CD4-positive, alpha-beta T cell treated with Interleukin-15 for 4 hours (primary cell): ENCODE measurements at regions not wholly inside any gene's neighbourhood (a gene's known extent, or its start where the extent isn't known, plus 50 kb on each side); places are given as distances from the start of the nearest gene placed in this dataset.
"Not testable (repeated sequence)": the region's sequence is repeated elsewhere in the genome, so short reads cannot be mapped to it uniquely, and the experiment has no call there.

Experiments
- DNase-seq: peaks from one replicate; pipeline ENCODE4 v3.0.0-alpha.2; 2020; ENCODE audit warnings: low spot score

DNA sequence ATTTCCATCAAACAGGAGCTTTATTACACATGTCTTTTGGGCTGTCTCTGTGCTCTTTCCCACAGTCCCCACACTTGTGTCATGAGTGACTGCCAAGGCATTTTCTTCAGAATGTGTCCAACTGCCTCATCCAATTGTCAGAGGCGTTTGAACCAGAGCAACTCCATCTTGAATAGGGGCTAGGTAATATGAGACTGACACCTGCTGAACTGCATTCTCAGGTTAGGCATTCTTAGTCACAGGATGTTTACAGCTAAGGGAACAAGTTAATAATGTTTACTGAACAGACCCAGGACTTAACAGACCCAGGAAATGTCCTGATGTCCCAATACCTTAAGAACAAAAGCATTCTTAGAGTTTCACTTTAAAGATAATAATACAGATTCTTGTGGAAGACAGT, 595.5 kb downstream of the REEP3 start:
- DNase-seq: no peak

DNA sequence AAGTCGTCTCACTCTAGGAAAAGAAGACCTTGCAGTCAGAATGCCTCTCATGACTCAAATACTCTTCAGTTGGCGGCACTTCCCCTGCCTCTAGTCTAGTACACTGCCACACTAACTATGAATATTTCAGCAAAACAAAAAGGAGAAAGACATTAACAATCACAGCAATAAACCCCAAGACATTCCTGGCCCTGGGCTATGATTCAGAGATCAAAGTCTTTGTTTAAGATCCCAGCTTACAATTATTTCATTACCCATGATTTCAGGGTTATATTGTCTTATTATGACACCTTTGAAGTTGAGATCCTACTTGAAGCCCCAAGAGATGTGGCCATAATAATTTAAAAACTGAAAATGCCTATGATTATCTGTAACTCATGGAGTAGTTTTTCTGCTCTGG, 597.5 kb downstream of the REEP3 start:
- DNase-seq: no peak

DNA sequence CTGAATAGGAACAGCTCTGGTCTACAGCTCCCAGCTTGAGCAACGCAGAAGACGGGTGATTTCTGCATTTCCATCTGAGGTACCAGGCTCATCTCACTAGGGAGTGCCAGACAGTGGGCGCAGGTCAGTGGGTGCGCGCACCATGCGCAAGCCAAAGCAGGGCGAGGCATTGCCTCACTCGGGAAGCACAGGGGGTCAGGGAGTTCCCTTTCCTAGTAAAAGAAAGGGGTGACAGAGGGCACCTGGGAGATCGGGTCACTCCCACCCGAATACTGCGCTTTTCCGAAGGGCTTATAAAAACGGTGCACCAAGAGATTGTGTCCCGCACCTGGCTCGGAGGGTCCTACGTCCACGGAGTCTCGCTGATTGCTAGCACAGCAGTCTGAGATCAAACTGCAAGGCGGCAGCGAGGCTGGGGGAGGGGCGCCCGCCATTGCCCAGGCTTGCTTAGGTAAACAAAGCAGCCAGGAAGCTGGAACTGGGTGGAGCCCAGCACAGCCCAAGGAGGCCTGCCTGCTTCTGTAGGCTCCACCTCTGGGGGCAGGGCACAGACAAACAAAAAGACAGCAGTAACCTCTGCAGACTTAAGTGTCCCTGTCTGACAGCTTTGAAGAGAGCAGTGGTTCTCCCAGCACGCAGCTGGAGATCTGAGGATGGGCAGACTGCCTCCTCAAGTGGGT, 599.2 kb downstream of the REEP3 start:
- not testable (repeated sequence) for DNase-seq

DNA sequence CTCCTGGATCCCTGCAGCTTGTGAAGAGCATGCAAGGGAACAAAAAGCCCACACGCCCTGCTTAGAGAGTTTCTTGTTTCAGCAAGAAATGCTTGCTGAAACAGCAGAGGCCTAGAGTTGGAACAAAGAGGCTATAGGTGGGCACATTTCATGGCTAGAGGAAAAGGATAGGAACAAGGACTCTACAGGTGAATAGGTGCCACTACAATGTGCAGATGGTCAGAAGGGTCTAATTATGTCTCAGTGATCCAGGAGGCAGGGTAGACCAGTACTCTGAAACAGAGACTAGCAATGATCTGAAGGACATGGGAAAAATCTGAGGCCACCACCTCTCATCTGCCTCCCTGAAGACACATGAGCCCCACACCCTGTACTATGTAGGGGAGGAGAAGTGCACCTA, 609.0 kb downstream of the REEP3 start:
- DNase-seq: no peak

DNA sequence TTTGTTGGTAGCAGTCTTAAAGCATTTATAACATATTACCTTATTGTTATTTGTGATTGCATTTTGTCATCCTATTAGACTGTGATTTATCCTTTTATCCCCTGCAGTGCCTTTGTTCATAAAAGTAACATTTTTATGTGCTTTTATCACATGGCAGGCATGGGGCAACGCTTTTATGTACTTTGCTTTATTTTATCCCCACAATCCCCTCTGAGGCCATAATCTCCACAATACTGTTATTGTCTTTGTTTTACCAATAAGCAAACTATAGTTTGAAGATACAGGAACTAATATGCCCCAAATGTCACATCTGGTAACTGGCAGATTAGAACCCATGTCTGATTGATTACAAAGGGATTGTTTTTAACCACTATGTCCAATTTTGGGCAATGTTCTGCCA, 613.5 kb downstream of the REEP3 start:
- DNase-seq: no peak

DNA sequence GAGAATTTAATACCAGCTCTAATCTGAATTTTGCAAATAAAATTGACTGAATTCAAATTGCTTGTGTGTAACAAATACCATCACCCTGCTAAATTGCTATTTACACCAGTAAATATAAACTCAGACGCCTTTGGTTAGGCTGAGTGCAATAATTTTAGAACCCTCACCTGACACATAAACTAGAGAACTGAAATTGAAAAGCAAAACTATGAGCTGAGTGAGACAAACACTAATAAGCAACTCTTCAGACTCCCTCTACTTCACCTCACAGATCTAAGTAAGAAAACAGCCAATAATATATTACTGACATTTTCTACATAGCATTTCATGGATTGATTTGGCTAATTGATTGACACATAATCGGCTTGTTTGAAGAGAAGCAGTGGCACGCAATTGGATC, 621.2 kb downstream of the REEP3 start:
- DNase-seq: no peak

DNA sequence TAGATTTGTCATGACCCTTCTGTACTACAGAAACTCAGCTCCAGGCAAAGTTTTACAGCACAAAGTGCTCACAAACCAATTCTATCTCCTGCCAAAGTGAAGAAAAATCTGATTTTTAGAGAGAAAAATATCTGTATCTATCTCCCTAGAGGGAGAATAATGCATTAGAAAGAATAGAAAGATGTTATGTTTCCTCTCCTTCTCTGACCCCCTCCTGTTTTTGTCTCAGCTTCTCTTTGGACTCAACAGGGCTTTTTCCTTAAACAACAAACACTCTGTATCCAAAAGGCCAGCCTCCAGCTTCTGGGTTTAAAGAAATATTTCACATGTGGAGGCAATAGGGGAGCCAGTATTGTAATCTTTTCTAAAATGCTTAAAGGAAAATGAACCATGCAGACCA, 627.4 kb downstream of the REEP3 start:
- DNase-seq: no peak

DNA sequence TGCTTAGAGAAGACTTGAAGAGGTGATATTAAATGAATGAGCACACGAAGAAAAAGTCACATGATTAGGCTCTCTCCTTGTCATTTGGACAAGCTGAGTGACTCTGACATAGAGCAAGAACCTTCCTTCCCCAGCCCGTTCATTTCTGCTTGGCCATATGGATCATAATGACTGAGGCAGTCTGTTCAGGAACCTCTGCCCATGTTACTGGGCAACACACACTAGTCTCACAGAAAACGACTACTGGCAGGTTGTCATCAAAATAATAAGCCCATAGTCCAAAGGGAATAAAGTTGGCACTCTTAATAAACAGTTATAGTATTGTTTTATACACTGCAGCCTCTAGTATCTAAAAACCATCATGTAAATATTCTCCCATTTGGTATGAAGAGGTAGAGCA, 635.0 kb downstream of the REEP3 start:
- no peak for DNase-seq

DNA sequence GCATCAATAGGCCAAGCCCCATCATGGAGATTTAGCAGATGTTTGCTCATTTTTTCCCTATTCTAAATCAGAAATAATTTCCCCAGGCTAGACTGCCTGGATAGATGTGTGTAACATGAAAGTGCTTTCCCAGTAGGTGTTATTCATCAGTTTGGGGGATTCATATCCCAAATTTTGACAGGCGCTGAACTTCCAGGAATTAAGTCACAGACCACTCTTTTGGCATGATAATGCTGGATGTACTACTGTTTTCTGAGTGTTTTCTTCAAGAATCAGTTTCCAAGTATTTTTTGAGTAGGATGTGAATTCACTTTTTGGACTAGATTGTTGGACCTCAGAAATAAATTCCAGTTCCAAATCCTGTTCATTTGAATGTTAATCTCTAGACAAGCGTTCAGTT, 637.4 kb downstream of the REEP3 start:
- DNase-seq: no peak

DNA sequence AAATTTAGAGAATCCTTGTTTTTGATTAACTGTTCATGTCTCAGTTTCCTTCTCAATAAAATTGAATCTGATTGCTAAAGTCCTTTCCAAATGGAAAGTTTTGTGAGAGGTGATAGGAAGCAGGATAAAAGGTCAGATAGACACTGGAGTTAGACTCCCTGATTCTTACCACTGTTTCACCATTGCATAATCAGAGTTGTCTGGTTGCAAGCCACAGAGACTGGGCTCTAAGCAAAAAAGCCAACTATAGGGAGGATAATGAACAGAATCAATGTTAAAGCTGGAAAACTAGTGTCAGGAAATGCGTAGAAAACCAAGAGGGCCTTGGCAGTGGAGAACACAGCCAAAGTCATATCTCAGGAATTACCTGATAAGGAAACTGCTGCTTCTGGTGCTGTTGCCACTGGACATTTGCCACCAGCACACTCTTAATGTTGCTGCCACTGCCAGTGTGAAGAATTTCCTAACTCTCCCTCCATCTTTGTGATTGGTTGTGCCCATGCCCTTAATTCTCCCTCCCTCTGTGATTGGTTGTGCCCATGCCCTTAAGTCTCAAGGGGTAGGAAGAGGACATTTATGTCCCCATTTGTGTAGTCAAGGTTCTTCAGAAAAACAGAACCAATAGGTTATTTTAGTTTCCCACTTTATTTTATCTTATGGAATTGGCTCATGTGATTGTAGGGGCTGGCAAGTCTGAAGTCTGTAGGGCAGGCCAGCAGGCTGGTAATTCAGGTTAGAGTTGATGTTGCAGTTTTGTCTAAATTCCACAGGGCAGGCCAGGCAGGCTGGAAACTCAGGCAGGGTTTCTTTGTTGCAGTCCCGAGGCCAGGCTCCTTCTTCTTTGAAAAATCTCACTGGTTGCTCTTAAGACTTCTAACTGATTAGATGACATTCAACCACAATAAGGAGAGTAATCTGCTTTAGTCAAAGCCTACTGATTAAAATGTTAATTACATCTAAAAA, 639.0 kb downstream of the REEP3 start:
- no peak for DNase-seq

DNA sequence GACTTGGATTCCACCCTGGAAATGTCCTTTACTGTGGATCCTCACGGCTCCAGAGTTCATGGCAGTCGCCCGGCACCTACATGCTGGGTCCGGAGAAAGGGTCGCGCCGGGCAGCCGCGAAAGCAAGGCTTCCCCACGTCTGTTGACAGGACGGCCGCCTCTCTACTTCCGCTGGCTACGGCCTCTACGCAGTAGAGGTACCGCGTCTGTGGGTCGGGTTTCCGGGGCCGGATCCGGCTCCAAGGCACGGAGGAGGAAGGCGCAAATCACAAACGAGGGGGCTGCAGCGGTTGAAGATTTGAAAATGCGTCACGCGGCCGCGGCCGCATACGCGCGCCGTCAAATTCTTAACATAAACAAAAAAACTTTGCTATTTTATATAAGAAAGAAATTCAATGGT, 649.6 kb downstream of the REEP3 start:
- DNase-seq: no peak

DNA sequence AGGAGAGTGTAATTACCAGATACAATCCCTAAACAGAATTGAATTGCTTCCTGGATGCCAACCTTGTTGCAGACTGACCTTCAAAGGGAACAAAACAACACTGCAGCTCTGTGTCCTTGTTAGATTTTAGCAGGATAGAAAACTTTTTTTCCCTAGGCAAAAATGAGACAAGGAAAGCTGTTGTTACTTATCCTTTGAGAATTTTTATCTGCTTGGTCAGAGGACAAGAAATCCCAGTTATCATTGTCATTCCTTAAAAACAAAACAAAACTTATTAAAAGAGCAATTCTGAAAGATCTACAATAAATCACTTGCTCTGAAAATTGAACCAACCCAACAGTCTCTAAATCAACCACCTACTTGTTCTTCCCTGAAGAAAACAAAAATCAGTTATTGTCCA, 652.6 kb downstream of the REEP3 start:
- DNase-seq: no peak

DNA sequence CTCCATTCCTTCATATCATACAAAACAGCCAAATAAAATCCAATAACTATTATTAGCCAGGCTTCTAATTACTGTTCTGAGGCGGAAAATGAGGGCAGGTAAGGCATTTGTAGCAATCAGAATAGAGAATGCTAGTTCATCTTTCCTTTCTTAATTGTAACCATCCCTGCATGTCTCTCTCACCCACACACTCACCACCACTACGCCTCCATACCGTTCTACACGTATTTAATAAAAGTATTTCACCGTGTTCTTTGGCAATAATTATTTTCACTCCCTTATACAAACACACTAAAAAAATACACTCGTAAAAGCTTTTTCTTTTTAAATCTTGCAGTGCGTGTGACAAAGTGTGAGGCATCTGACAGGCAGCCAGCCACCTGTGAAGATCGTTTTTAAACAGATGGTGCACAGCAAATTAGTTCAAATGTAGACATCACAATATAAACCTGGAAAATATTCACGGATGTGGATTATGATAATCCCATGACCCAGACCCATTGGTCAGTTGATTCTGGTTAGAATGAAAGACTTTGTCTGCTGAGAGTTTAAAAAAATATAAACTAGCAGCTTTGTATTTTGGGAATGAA, 653.6 kb downstream of the REEP3 start:
- no peak for DNase-seq

DNA sequence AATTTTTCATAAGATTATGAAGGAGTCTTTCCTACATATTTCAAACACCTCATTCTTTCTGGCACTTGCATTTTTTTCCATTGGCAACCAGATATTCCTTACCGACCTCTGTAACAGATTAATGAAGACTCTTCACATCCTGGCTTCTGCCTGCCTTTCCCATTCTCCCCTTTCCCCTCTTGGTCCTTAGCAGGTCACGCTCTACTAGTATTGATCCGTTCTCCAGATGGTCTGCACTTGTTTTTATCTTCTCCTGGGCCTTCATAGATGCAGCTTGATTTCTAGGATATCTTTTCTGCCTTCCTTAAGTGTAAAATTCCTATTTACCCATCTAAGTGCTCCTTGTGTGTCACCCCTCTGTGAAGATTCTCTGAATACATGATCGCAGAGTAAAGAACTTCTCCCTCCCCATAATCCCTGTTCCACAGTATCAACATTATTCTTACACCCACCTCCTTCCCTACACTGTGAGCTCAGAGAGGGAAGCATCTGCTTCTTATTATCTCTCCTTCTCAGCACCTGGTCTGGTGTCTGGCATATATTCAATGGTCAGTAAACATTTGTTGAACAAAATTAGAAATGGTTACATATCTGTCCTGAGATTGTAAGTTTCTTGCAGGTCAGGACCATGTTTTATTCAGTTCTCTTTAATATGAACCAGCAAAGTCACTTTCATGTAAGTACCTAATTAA, 654.2 kb downstream of the REEP3 start:
- DNase-seq: no peak

DNA sequence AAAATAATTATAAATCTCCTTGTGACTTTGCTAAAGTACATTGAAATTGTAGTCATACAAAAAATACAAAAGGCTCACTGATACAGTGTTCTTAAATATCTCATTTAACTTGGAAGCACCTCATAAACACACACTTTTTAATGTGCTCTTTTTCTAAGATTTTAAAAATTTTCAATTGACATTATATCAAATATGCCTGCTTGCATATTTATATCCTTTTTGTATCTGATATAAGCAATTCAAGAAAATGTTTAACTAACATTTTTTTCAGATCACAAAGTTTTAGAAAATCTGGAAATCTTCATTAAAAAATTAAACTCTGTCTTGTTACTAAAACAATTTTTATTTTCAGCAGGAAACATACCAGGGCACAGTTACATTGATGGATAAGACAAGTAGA, 661.5 kb downstream of the REEP3 start:
- DNase-seq: no peak

DNA sequence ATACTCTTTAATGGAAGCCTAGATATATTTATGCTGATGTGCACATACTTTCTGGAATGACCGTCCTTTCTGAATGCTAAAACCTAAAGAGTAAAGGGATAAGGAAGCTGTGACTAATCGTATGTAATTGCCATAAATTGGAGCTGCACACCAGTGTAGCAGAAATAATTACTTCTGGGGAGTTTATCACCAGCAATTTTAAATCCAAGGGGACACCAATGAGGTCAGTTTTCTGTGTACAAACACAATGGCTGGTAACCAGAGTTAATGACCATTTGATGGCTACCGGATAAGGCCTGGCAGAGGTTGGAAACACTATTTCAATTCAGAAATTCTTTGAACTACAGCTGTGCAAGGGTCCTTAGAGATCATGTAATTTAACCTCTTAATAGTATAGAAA, 670.1 kb downstream of the REEP3 start:
- no peak for DNase-seq

DNA sequence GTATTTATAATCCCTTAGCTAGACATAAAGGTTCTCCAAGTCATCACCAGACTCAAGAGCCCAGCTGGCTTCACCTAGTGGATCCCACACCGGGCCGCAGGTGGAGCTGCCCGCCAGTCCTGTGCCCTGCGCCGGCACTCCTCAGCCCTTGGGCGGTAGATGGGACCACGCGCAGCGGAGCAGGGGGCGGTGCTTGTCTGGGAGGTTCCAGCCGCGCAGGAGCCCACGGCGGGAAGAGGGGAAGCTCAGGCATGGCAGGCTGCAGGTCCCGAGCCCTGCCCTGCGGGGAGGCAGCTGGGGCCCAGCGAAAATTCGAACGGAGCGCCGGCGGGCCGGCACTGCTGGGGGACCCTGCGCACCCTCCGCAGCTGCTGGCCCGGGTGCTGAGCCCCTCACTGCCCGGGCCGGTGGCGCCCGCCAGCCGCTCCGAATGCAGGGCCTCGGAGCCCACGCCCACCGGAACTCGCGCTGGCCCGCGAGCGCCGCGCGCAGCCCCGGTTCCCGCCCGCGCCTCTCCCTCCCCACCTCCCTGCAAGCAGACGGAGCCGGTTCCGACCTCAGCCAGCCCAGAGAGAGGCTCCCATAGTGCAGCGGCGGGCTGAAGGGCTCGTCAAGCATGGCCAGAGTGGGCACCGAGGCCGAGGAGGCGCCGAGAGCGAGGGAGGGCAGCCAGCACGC, 675.6 kb downstream of the REEP3 start:
- DNase-seq: no peak

DNA sequence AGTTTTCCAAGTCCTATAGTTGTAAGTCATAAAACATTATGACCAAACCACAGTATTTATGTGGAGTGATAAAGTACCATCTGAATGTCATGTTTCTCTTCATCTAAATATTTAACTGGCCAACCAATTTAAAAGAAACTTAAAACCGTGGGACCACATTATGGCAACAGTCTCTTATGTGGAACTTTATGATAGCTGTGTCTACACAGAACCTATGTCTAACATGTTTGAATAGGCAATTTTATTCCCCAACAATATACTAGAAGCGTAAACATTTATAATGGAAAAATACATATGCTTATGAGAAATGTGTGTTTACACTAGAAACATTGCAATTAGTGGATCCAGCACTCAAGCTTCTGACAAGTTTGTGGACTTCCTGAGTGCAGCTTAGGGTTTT, 680.7 kb downstream of the REEP3 start:
- no peak for DNase-seq

DNA sequence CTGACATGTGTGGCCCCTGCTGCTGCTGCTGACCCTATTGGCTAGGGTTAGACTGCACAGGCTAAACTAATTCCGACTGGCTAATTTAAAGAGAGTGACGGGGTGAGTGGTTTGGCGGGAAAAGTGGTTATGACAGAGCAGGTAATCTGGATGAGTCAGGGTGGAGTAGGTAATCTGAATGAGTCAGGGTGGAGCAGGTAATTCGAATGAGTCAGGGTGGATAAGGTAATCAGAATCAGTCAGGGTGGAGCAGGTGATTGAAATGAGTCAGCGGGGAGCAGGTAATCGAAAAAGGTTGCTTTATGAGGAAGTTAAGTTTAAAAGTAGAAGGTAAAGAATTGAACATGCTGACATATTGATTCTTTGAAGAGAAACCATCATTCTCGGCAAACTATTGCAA, 683.3 kb downstream of the REEP3 start:
- DNase-seq: not testable (repeated sequence)

DNA sequence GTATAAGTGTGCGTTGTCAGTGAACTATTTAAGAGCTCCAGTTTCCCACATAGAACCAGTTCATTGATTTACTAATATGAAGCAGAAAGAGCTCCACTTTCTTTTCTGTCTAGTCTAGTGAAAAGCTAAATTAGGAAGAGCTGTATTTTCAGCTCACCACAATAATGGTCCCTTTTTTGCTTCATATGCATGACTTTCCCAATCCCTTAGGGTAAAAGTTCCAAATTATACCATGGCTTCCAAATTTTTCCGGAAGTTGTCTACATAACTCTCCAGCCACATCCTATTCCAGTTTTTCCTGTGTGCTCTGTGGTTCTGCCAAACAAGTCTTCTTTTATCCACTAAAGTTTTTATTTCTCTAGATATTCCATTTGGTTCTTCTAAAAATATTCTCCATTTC, 685.2 kb downstream of the REEP3 start:
- DNase-seq: no peak

DNA sequence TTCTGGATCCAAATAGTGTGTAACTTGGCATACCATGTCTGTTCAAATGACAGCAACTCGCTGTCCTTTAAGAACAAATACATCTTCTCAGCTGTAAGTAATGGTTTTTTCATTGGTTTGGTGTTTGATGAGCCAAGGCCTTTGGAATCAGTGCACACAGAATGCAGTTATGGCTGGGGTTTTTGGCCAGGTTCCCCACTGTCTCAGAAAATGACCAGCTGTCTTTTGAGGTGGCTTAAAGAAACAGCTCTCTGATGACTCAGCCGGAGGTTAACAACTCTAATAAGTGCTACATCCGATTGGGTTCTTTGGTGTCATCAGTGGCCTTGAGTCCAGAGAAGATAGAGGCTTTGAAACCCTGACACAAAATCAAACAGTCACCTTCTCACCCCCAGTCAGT, 688.4 kb downstream of the REEP3 start:
- DNase-seq: no peak

DNA sequence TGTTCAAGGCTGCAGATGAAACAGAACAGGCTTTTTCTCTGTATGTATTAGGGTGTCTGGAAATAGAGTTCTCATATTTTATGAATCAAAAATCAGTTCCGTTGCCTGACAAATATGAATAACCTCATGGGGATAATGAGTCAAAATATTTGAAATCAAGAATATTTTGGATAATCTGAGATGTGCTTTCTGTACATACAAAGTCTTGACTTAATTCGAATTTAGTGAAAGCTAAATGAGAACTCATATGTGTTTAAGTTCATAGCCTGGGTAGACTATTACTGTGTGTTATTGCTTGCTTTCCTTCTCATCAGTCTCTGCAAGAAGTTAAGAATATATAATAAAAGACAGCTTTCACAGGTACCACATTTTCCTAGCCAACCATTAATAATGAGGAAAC, 689.0 kb downstream of the REEP3 start:
- no peak for DNase-seq
